Retina (tissue), 1 donor: ENCODE measurements at regions not wholly inside any gene's neighbourhood (a gene's known extent, or its start where the extent isn't known, plus 50 kb on each side); places are given as distances from the start of the nearest gene placed in this dataset.
"Not testable (repeated sequence)": the region's sequence is repeated elsewhere in the genome, so short reads cannot be mapped to it uniquely, and the experiment has no call there.

Experiments used
- DNase-seq: peaks from one replicate; pipeline ENCODE4 v3.0.0-alpha.2; 2016

DNA sequence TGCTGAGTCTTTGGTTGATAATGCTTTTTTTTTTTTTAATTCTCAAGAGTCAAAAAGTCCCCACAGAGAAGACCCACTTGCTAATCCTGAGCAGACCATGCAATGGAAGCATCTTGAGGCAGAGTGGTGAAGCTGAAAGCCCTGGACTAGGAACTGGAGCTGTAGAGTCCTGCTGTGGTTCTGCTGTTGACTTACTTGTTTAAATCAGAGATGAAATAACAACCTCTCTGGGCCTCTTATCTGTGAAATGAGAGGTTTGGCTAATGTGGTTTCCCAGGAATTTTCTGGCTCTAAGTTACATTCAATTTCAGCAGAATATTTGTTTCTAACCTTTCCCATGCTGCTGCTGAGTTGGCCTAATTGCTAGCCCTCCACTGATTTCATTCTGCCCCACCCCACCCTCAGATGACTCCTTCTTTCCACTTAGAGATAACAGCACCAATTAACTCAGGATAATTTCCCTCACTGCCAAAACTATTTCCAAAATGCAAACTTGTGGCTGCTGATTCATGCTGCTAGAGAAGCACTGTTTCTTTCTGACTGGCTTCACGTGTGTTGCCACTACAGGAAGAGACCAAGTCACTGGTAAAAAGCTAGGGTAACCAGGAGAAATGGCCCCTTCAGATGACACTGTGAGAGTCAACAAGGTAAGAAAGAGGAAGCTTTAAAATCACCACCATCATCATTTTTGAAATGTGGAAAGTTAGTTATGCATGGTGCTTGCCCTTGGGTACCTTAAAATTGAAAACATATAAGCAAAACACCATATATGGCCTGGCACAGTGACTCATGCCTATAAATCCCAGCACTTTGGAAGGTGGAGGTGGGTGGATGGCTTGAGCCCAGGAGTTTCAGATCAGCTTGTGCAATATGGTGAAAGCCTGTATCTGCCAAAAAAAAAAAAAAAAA is 326.4 kb downstream of the DCHS2 start:
- no peak for DNase-seq

DNA sequence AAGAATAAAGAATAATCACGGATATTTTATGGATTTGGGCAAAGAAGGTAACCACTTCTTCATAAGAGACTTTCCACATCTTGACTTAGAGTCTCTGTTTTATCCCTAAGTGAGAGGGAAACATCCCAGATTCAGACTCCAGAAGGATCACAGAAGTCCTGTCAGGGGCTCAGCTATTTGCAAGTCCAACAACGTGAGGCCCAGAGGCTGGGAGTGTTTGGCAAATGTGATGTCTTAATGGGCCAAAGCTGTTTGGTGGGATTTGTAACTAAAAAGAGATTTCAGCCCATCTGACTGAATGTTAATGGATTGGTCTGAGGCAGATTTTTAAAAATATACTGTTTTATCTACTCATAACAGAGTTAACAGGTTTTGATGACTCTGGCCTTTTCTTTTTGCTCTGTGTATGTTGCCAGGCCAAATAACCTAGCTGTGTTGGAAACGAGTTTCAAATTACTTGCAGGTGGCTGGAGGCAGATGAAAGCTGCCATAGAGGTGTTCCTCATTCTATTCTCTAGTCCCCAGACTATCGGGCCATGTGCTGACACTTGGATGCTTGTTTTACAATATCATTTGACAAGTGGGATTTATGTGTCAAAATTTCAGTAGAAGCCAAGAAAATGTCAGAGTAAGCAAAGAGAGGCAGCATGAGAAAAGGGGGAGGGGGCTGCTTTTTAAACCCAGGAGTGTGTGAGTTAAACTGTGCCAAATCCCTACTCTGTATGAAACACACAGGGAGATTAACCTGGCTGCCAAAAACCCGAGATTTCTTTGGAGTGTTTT is 330.9 kb downstream of the DCHS2 start:
- no peak for DNase-seq

DNA sequence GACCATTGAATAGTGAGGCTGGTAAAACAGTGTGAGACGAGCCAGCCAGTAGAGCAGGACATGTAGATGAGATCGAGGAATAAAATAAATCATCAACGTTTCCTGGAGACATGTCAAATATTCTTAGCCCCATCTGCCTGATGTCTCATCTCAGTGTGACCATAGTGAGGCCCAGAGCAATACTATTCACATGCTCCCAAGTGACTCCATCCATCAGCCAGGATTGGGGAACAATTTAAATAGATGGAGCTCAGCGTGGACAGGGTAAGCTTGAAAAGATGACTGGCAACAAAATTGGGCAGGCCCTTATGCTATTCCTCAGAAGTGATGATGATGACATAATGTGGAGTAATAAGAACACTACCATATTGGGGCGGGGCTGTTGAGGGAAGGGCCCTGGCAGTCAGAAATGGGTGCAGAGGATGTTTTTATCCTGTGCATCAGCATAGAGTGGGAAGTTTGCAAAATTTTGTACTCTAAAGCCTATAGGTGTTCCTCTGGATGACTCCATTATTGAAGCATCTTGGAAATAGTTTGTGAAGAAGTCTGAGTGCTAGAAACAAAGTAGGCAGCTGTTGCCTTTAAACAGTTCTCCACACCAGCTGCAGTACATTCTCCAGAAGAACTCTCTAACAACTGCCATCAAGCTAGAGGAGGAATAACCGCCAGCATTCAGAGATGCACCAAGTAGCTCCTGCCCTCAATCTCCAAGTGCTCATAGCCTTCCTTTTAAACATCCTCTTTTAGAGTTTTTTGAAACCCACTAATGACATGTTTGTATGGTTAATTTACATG is 333.0 kb downstream of the DCHS2 start:
- DNase-seq, result no peak

DNA sequence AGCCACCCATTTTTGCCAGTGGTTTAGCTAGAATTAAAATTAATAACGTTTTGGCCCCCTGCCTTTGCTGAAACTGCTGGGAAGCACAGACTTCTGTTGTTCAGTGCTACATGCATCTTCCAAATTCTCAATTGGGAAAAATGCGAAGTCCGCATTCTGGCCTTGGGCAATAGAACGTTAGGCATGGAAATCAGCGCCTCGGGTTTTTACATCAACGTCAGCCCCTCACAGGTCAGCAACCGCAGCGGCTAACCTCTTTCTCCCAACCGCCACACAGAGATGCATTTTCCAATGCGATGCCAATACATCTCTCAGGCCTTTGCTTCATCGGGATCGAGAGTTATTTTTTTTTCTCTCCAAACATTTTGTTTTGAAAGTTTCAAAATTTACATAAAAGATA is 339.1 kb downstream of the DCHS2 start:
- DNase-seq, result no peak

DNA sequence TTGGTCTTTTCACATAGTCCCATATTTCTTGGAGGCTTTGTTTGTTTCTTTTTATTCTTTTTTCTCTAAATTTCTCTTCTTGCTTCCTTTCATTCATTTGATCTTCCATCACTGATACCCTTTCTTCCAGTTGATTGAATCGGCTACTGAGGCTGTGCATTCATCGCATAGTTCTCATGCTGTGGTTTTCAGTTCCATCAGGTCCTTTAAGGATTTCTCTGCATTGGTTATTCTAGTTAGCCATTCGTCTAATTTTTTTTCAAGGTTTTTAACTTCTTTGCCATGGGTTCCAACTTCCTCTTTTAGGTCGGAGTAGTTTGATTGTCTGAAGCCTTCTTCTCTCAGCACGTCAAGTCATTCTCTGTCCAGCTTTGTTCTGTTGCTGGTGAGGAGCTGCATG is 342.4 kb downstream of the DCHS2 start:
- not testable (repeated sequence) for DNase-seq

DNA sequence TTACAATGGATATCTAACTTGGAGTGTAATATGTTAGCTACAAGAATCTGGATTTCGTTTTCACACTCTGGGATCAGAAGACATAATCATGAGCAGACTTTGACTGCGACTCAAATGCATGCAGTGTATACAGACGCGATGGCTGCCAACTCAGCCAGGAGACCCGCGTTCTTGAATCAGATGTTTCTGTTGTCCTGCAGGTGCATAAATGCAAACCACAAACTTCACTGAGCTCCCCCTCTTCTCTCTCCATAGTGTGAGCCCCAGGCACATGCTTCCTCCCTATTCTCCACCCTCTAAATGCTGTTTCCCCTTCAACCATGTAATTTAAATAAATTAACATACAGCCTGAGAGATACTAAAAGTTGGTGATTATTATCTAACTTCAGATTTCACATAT is 347.9 kb downstream of the DCHS2 start:
- no peak for DNase-seq

DNA sequence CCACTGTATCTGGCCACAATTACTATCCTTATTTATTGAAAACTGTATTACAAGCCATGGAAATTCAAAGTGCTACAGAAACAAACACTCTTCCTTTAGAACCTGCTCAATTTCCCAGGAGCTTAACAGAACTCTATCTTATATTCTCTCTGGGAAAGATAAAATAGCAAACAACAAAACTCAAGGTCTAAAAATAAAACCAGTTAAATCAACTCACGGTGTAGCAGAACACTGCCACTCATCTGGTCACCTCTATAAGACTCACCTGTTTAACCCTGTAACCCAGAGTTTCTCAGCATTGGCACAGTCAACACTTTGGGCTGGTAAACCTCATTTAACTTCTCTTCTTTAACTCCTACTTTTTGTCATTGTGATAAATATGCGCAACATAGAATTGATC is 348.9 kb downstream of the DCHS2 start:
- DNase-seq, result no peak

DNA sequence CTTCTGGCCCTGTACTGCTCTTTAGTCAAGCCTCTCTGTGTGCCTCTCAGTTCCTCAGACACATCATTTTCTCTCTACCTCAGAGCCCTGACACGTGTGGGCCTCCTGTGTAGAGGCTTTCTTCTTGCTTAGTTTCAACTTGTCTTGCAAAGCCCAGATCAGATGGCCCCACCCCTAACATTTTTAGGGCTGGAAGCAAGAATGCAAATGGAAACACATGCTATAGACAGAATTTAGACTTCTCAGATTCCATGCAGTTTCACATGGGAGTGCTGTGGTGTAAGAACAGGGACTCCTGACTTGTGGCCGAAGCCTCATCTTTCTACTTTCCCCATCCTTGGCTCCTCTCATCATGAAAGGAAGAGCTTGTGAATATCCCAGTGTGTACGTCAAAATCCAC is 350.7 kb downstream of the DCHS2 start:
- DNase-seq, result no peak

DNA sequence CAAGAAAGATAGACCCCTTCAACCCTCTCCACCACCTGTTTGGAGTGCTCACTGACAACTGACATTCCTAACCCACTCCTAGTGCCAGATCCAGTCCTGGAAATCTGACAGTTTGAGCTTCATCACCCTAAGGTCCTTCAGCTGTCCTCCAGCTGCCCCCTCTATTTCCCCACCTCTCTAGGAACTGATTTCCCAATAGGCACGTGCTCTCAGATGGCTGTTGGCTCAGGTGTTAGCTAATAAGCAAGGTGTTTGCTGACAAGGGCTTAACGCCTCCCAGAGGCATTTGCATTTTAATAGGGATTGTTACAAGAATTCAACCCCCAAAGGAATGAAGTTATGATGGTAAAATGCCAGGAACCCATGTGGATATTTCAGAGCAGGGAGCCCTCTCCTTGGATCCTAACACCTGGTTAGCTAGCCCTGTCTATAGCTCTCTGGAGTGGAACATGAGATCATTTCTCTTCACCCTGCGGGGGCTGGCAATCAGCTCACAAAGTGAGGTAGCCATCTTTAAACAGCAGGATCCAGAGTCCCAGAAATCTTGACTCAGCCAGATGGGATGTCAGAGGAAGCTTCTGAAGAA is 348.5 kb upstream of the SFRP2 start:
- no peak for DNase-seq

DNA sequence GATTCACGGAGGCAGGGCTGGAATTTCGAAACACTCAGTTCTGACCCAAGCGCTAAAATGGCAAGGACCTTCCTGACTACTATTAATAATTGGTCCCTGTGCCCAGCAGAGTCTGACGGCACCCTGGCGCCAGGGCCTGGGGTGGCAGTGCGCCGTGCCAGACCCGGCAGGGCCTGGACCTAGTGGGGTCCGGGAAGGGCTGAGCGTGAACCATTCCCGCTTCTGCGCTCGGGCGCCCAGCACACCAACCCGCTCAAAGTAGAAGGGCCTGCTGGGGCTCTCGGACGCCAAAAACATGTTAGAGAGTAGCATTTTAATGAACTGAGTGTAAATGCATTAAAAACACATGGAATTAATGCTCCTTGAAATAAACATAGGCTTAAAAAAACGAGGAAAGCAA is 346.7 kb upstream of the SFRP2 start:
- no peak for DNase-seq

DNA sequence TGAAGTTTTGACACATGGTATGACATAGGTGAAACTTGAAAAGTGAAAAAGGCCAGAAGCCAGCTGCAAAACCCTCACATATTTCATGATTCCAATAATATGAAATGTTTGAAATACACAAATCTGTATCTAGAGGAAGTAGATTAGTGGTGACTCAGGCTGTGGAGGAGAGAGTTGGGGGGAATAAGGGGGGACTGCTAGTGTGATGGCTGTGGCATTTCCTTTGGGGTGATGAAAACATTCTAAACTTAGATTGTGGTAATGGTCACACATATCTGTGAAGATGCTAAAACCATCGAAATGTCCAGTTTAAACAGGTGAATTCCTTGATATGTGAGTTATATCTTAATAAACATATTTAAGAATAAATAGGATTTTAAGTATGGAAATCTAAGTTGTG is 343.5 kb upstream of the SFRP2 start:
- no peak for DNase-seq

DNA sequence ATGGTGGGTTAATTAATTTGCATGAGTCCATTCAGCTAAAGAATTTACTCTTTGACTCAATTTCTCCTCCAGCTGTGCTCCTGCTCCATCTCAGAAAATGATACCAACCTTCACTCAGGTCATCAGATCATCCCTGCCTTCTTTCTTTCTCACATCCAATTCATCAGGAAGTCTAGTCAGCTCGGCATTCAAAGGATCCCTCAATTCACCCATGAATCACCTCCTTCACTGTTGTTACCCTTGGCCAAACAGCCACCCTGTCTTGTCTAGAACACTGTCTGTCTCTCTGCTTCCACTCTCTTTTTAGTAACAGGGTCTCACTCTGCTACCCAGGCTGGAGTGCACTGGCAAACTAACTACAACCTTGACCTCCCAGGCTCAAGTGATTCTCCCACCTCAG is 337.4 kb upstream of the SFRP2 start:
- DNase-seq, result no peak

DNA sequence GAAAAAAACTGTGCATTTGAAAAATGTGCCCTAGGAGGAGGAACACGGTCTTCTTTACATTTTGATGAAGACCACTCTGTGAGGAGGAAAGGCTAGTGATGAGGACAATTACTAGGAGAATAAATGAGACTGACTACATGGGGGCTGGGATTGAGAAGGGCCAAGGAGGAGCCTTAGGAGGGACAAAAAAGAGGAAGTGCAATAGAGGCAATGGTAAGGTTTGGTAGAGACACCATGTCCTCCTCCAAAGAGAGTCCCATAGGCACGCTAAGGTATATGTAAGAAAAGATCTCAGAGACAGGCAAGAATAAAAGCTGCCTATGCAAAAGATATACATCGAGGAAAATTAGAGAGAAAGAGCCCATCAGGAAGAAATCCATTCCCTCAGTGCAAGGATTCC is 336.5 kb upstream of the SFRP2 start:
- DNase-seq, result no peak

DNA sequence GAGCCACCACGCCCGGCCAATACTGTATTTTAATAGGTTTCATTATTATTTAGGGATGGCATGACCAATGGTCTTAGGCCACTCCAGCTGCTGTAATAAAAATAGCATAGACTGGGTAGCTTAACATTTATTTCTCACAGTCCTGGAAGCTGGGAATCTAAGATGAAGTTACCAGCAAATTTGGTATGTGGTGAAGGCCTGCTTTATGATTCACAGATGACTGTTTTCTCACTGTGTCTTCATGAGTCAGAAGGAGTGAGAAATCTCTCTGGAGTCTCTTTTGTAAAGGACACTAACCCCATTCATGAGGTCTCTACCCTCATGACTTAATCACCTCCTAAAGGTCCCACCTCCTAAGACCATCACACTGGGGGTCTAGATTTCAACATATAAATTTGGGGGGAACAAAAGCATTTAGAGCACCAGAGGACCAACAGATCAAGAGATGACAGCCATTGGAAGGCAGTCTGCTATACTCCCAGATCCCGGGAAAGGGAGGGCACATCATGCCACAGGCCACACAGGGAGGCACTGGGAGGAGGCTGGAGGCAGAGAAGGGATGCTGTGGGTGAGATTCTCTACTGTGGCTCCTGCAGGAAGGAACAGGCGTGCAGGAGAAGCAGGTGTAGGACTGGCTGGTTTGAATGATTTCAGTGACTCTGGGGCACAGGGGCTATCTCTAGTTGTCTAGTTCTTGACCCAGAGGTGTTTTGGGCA is 335.8 kb upstream of the SFRP2 start:
- no peak for DNase-seq

DNA sequence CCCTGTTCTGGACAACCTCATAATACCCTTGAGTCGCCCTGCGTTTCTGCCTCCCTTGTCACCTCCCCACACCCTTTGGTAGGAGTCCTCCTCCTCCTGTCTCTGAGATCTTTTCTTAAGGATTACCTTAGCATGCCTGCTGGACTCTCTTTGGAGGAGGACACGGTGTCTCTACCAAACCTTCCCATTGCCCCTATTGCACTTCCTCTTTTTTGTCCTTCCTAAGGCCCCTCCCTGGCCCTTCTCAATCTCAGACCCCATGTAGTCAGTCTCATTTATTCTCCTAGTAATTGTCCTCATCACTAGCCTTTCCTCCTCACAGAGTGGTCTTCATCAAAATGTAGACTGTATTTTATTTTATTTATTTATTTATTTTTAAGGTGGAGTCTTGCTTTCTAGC is 335.0 kb upstream of the SFRP2 start:
- no peak for DNase-seq

DNA sequence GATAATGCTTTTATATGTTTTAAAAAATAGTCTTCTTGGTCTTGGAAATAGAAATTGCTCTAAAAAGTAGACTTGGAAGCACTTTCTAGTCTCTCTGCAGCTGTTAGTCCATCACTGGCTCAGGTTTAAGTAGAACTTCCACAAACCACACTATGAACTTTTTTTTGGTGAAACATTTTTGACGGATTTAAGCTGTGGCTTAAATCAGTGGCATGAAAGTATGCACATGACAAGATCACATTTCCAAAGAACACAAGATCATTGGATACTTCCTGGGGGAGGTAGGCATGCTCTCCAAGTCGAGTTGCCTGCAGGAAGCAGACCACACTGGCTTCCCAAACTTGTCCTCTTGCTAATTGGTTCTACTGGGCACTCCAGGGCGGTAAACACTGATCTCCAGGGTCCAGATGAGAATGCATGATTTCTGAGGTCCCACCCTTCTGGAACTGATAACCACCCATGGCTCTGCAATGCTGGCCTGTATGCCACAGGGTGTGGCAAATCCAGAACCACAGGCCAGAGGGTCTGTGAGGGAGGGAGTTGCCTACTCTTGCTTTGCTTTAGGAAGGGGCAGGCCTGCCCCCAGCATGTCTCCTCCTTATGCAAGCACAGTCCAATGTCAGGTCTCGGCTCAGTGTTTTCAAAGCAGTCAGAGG is 331.9 kb upstream of the SFRP2 start:
- no peak for DNase-seq

DNA sequence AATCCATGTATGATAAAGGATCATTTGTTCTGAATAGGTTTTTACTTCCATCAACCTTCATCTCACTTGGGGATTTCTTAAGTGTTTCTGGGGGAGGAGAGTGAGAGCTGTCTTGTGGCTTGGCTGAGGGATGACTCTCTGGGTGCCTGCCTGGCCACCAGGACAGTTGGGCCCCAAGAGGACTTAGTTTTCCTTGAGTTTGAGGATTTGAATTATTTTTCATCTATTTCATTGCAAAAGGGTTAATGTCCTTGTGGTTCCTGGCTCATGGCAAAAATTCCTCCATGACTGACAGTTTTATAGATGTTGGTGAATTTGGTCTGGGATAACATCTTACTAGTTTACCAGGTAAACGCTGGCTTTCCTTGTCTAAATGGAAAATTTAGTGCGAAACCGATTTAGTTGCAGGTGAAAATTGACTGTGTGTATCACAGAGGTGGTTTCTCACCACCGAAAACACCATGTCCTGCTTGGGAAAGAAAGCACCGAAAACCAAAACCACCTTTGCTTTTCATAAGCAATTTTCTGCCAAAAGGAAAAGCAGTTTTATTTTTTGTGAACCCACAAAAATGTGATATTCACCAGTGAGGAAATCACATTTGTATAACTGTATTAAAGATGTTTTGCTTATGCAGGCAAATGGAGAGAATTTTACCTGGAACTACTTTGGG is 331.3 kb upstream of the SFRP2 start:
- no peak for DNase-seq

DNA sequence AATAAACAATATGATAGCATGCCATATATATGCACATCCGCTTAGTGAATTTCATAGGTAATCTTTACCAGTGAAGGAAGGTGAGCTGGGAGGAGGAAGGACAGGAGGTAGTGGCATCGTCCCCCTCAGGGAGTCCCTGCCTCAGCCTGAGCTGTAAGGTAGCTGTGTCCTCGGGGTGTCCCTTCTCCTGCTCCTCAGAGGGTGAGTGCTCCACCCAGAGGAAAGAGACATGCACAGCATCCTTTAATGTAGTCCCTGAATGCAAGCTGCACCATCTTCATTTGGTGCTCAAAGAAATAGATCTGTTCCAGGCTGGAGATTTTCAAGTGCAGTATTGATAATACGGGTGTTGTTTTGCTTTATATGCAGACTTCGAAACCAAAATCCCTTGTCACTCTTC is 330.4 kb upstream of the SFRP2 start:
- DNase-seq, result no peak

DNA sequence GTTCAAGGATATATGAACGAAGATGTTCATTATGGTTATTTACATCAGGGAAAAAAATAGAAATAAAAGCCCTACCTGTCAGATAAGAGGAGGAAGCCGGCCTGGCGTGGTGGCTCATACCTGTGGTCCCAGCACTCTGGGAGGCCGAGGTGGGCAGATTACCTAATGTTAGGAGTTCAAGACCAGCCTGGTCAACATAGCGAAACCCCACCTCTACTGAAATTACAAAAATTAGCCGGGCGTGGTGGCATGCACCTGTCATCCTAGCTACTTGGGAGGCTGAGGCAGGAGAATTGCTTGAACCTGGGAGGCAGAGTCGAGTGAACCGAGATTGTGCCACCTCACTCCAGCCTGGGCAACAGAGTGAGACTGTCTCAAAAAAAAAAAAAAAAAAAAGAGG is 328.8 kb upstream of the SFRP2 start:
- not testable (repeated sequence) for DNase-seq

DNA sequence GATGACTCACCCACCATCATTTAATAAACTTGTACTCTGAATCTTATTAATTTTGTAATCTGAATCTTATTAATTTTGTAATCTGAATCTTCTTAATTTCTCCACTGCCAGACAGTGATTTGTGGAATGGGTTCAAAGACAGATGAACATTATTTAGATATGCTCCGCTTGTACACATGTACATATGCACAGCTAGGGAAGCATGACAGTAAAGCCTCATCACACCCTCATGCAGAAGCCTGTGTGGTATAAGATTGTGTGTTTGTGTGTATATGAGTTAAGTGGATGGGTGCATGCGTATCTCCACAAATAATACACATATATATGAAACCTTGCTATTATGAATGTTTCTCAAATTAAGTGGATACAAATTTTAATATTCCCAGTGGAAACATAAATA is 318.5 kb upstream of the SFRP2 start:
- no peak for DNase-seq

DNA sequence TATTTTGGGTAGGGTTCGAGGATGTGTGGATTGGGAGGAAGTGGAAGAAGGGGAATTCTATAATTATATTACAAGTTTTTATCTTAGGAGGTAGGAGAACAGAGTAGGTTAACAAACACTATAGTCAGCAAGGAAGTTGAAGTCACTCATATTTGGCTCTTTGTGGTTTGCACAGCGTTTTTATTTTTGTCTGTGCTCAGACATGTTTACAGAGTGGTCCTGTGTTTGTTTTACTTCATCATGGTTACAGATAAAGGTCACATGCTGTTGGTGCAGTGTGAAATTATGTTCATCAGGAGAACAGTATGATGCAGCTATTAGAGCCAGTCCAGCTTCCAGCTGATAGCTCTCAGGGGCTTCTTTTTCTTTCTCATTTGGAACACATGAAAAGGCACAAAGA is 299.9 kb upstream of the SFRP2 start:
- DNase-seq, result no peak
